ENCODE measurements at regions not wholly inside any gene's neighbourhood (a gene's known extent, or its start where the extent isn't known, plus 50 kb on each side); places are given as distances from the start of the nearest gene placed in this dataset.

DNA sequence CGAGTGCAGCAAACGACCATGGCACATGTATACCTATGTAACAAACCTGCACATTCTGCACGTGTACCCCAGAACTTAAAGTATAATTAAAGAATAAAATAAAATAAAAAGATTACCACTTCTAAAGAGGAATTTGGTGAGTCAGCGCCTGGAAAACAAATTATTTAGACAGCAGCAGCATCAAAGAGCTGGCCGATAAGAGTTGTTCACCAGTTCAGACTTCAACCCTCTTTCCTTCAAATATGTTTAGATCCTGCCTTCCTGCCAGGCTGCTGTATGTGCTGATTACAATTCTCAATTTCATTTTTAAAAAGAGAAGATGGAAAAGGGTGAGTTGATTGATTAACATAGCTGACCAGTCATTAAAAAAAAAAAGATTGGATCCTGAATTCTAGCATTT lies 672.0 kb upstream of the NRP1 start:
- Histone ChIP-seq H3K9me3 (ENCODE audit: low read length) (no peaks in the 10 kb centered on the region), H2AFZ (ENCODE audit: low read depth, low read length) (no peak overlapping the region), H3K4me1 (ENCODE audit: insufficient read depth, low read length) (peaks cover 3% of the 10 kb centered on the region), H3K27me3 (ENCODE audit: insufficient read depth, low read length) (peaks cover 3% of the 10 kb centered on the region), H3K4me3 (ENCODE audit: low read length) (no peak overlapping the region), H3K36me3 (ENCODE audit: insufficient read depth, low read length) (no peaks in the 10 kb centered on the region)

- H3K4me1 ChIP-seq (ENCODE audit: insufficient read depth, low read length) = peaks cover 3% of the 10 kb centered on the region
- H3K36me3 ChIP-seq (ENCODE audit: insufficient read depth, low read length) = no peaks in the 10 kb centered on the region
- H3K27me3 ChIP-seq (ENCODE audit: insufficient read depth, low read length) = peaks cover 3% of the 10 kb centered on the region
- no peaks in the 10 kb centered on the region for H3K9me3 ChIP-seq (ENCODE audit: low read length)
- H3K4me3 ChIP-seq (ENCODE audit: low read length) = no peak overlapping the region
- no peak overlapping the region for H2AFZ ChIP-seq (ENCODE audit: low read depth, low read length)
Measured at GRCh38 chr10:34003561-34003960, 669.1 kb upstream of the NRP1 start.

GRCh38 chr10:34002896-34003295 lies 668.4 kb upstream of the NRP1 start:
- Histone ChIP-seq H3K27me3 (ENCODE audit: insufficient read depth, low read length) (peaks cover 3% of the 10 kb centered on the region), H3K4me3 (ENCODE audit: low read length) (no peak overlapping the region), H3K4me1 (ENCODE audit: insufficient read depth, low read length) (peaks cover 3% of the 10 kb centered on the region), H3K9me3 (ENCODE audit: low read length) (no peaks in the 10 kb centered on the region), H3K36me3 (ENCODE audit: insufficient read depth, low read length) (no peaks in the 10 kb centered on the region), H2AFZ (ENCODE audit: low read depth, low read length) (no peak overlapping the region)

- Histone ChIP-seq H3K4me1 (ENCODE audit: insufficient read depth, low read length) (peaks cover 3% of the 10 kb centered on the region), H3K36me3 (ENCODE audit: insufficient read depth, low read length) (no peaks in the 10 kb centered on the region), H3K27me3 (ENCODE audit: insufficient read depth, low read length) (peaks cover 3% of the 10 kb centered on the region), H3K4me3 (ENCODE audit: low read length) (no peak overlapping the region), H3K9me3 (ENCODE audit: low read length) (no peaks in the 10 kb centered on the region), H2AFZ (ENCODE audit: low read depth, low read length) (no peak overlapping the region)
Measured at GRCh38 chr10:34001831-34002230, 667.4 kb upstream of the NRP1 start.

GRCh38 chr10:34001087-34001580 lies 666.7 kb upstream of the NRP1 start:
- Histone ChIP-seq H2AFZ (ENCODE audit: low read depth, low read length) (no peak overlapping the region), H3K4me3 (ENCODE audit: low read length) (no peak overlapping the region), H3K36me3 (ENCODE audit: insufficient read depth, low read length) (no peaks in the 10 kb centered on the region), H3K4me1 (ENCODE audit: insufficient read depth, low read length) (peaks cover 3% of the 10 kb centered on the region), H3K9me3 (ENCODE audit: low read length) (no peaks in the 10 kb centered on the region), H3K27me3 (ENCODE audit: insufficient read depth, low read length) (peaks cover 3% of the 10 kb centered on the region)

DNA sequence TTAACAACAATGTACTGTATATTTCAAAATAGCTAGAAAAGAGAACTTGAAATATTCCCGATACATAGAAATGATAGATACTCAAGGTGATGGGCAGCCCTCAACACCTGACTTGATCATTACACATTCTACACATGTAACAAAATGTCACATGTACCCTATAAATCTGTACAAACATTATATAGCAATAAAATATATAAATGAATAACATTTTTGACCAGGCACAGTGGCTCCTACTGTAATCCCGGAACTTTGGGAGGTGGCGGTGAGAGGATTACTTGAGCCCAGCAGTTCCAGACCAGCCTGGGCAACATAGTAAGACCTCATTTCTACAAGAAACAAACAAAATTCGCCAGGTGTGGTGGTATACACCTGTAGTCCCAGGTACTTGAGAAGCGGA lies 659.5 kb upstream of the NRP1 start:
- Histone ChIP-seq H3K4me1 (ENCODE audit: insufficient read depth, low read length) (peaks cover 2% of the 10 kb centered on the region), H3K27me3 (ENCODE audit: insufficient read depth, low read length) (no peaks in the 10 kb centered on the region), H3K4me3 (ENCODE audit: low read length) (no peak overlapping the region), H3K36me3 (ENCODE audit: insufficient read depth, low read length) (no peaks in the 10 kb centered on the region), H3K9me3 (ENCODE audit: low read length) (no peaks in the 10 kb centered on the region), H2AFZ (ENCODE audit: low read depth, low read length) (no peak overlapping the region)

- H3K4me1 ChIP-seq (ENCODE audit: insufficient read depth, low read length) = peaks cover 2% of the 10 kb centered on the region
- H2AFZ ChIP-seq (ENCODE audit: low read depth, low read length) = no peak overlapping the region
- no peaks in the 10 kb centered on the region for H3K9me3 ChIP-seq (ENCODE audit: low read length)
- H3K4me3 ChIP-seq (ENCODE audit: low read length) = no peak overlapping the region
- no peaks in the 10 kb centered on the region for H3K27me3 ChIP-seq (ENCODE audit: insufficient read depth, low read length)
- no peaks in the 10 kb centered on the region for H3K36me3 ChIP-seq (ENCODE audit: insufficient read depth, low read length)
Measured at GRCh38 chr10:33991924-33992323, 657.5 kb upstream of the NRP1 start.

- H3K4me3 ChIP-seq (ENCODE audit: low read length) = no peak overlapping the region
- H3K27me3 ChIP-seq (ENCODE audit: insufficient read depth, low read length) = no peaks in the 10 kb centered on the region
- peaks cover 10% of the 10 kb centered on the region for H3K4me1 ChIP-seq (ENCODE audit: insufficient read depth, low read length)
- H2AFZ ChIP-seq (ENCODE audit: low read depth, low read length) = no peak overlapping the region
- H3K36me3 ChIP-seq (ENCODE audit: insufficient read depth, low read length) = no peaks in the 10 kb centered on the region
- no peaks in the 10 kb centered on the region for H3K9me3 ChIP-seq (ENCODE audit: low read length)
Measured at GRCh38 chr10:33986515-33986914, 652.0 kb upstream of the NRP1 start.

DNA sequence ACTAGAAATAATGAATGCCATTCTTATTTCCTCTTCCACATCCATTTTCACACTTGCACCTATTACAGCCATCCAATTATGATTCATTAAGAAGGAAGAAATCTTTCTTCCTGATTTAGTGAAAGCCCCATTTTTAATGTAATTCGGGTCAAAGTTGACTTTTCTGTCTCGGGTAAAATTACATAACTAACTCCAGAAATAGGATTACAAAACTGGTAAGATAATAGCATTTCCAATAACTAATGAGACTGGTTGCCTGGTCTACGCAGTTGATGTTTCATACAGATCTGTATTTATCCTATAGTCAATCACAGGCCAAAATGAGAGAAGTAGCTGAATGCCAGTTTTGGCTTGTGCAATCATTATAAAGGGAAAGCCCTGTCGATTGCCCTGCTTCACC lies 651.5 kb upstream of the NRP1 start:
- no peak overlapping the region for H2AFZ ChIP-seq (ENCODE audit: low read depth, low read length)
- no peaks in the 10 kb centered on the region for H3K27me3 ChIP-seq (ENCODE audit: insufficient read depth, low read length)
- H3K9me3 ChIP-seq (ENCODE audit: low read length) = no peaks in the 10 kb centered on the region
- H3K4me1 ChIP-seq (ENCODE audit: insufficient read depth, low read length) = peaks cover 10% of the 10 kb centered on the region
- no peak overlapping the region for H3K4me3 ChIP-seq (ENCODE audit: low read length)
- H3K36me3 ChIP-seq (ENCODE audit: insufficient read depth, low read length) = no peaks in the 10 kb centered on the region

DNA sequence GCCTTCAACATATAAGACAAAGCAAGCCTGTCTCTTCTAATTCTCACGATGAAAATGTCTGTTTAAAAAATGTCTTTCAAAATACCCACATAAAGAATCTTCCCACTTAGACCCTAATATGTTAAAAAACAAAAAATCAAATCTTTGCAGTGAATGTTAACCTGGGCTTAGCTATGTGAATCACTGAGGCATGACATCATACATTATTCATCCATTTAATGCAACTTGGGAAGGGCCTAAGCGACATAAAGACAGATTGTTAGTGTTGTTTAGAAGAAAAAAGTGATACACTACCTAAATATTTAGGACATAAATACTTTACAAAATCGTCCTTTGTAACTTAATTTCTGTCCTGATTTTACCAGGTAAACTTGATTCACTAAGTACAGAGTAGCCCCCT lies 648.5 kb upstream of the NRP1 start:
- Histone ChIP-seq H3K4me1 (ENCODE audit: insufficient read depth, low read length) (peaks cover 10% of the 10 kb centered on the region), H3K4me3 (ENCODE audit: low read length) (no peak overlapping the region), H3K27me3 (ENCODE audit: insufficient read depth, low read length) (no peaks in the 10 kb centered on the region), H3K9me3 (ENCODE audit: low read length) (no peaks in the 10 kb centered on the region), H3K36me3 (ENCODE audit: insufficient read depth, low read length) (no peaks in the 10 kb centered on the region), H2AFZ (ENCODE audit: low read depth, low read length) (no peak overlapping the region)

DNA sequence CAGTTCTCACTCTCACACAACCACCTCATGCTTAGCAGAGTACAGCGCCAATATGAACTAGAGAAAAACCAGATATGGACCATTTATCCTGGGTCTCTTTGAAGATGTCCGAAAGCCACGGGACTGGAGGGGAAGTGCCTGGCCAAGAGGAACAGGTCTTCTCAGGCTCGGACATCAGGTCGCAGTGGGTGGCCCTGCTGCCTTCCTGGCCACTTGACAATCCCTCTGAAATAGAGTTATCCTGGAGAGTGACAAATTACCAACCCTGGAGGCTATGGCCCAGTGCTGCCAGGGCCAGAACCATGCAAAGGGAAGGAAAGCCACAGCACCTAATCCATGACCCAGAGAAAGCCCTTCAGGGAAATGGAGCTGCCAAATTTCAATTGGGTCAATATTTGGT lies 646.8 kb upstream of the NRP1 start:
- no peaks in the 10 kb centered on the region for H3K36me3 ChIP-seq (ENCODE audit: insufficient read depth, low read length)

GRCh38 chr10:33979195-33979594 lies 644.7 kb upstream of the NRP1 start:
- no peaks in the 10 kb centered on the region for H3K4me1 ChIP-seq (ENCODE audit: insufficient read depth, low read length)
- no peaks in the 10 kb centered on the region for H3K36me3 ChIP-seq (ENCODE audit: insufficient read depth, low read length)
- no peak overlapping the region for H3K4me3 ChIP-seq (ENCODE audit: low read length)
- H3K27me3 ChIP-seq (ENCODE audit: insufficient read depth, low read length) = no peaks in the 10 kb centered on the region
- H2AFZ ChIP-seq (ENCODE audit: low read depth, low read length) = no peak overlapping the region
- no peaks in the 10 kb centered on the region for H3K9me3 ChIP-seq (ENCODE audit: low read length)

More for the DNA sequence above, 646.8 kb upstream of the NRP1 start:
- H3K4me3 ChIP-seq (ENCODE audit: low read length) = no peak overlapping the region
- peaks cover 8% of the 10 kb centered on the region for H3K4me1 ChIP-seq (ENCODE audit: insufficient read depth, low read length)
- no peak overlapping the region for H2AFZ ChIP-seq (ENCODE audit: low read depth, low read length)
- H3K27me3 ChIP-seq (ENCODE audit: insufficient read depth, low read length) = no peaks in the 10 kb centered on the region
- no peaks in the 10 kb centered on the region for H3K9me3 ChIP-seq (ENCODE audit: low read length)

- H3K9me3 ChIP-seq (ENCODE audit: low read length) = no peaks in the 10 kb centered on the region
- H3K36me3 ChIP-seq (ENCODE audit: insufficient read depth, low read length) = no peaks in the 10 kb centered on the region
- no peaks in the 10 kb centered on the region for H3K4me1 ChIP-seq (ENCODE audit: insufficient read depth, low read length)
- H3K27me3 ChIP-seq (ENCODE audit: insufficient read depth, low read length) = no peaks in the 10 kb centered on the region
- no peak overlapping the region for H2AFZ ChIP-seq (ENCODE audit: low read depth, low read length)
- no peak overlapping the region for H3K4me3 ChIP-seq (ENCODE audit: low read length)
Measured at GRCh38 chr10:33975481-33975880, 641.0 kb upstream of the NRP1 start.

GRCh38 chr10:33974976-33975478 lies 640.6 kb upstream of the NRP1 start:
- H3K4me1 ChIP-seq (ENCODE audit: insufficient read depth, low read length) = no peaks in the 10 kb centered on the region

More at GRCh38 chr10:33974976-33975478, 640.6 kb upstream of the NRP1 start:
- Histone ChIP-seq H2AFZ (ENCODE audit: low read depth, low read length) (no peak overlapping the region), H3K27me3 (ENCODE audit: insufficient read depth, low read length) (no peaks in the 10 kb centered on the region), H3K9me3 (ENCODE audit: low read length) (no peaks in the 10 kb centered on the region), H3K4me3 (ENCODE audit: low read length) (no peak overlapping the region), H3K36me3 (ENCODE audit: insufficient read depth, low read length) (no peaks in the 10 kb centered on the region)

Measured in neuron (in vitro differentiated cells).